B cell (primary cell): ENCODE measurements at regions not wholly inside any gene's neighbourhood (a gene's known extent, or its start where the extent isn't known, plus 50 kb on each side); places are given as distances from the start of the nearest gene placed in this dataset.

Source experiments
- ATAC-seq: fragments of 200-7000 bp; cut with Tn5 transposase; one replicate; pipeline ENCODE4 v1.10.0; 2021; ENCODE audit warnings: low read depth, mild to moderate bottlenecking, moderate number of reproducible peaks, moderate library complexity
- CTCF ChIA-PET: fragments of 350-600 bp; sonication (Branson Sonifier 250); formaldehyde crosslinking; loops from one replicate; lab custom pipeline; 2021; ENCODE audit warnings: antibody characterized with exemption, inconsistent platforms; lab: Charles Lee
- POLR2A ChIA-PET: fragments of 350-600 bp; sonication (Branson Sonifier 250); formaldehyde crosslinking; loops from one replicate; lab custom pipeline; 2021; ENCODE audit warnings: antibody characterized with exemption; lab: Charles Lee
- DNase-seq: peaks from one replicate; pipeline ENCODE4 v3.0.0; 2013
- H2AFZ ChIP-seq: 2 replicates; pipeline ENCODE4 v1.6.1; 2012; ENCODE audit warnings: mild to moderate bottlenecking, low read depth, low read length; ENCODE audit not compliant: insufficient read depth, poor library complexity, severe bottlenecking
- H3K27ac ChIP-seq, 2 donors: 1 replicate in 1 of 2; 2 replicates in 1 of 2; pipeline ENCODE4 v1.5.1; 2012 to 2013; ENCODE audit warnings: low read length in 2 of 2, mild to moderate bottlenecking in 2 of 2, moderate library complexity in 1 of 2
- H3K27me3 ChIP-seq, 4 experiments: fragments of 200-600 bp in 1 of 4; sonication (generic) in 1 of 4; replicated peaks in 1 of 4; 1 replicate in 2 of 4; 2 replicates in 2 of 4; pipeline versions ENCODE4 v1.6.1 to v1.7.0; 2013 to 2016; ENCODE audit warnings: low read length in 3 of 4, mild to moderate bottlenecking in 2 of 4, mixed read lengths in 1 of 4, moderate library complexity in 1 of 4; ENCODE audit not compliant: insufficient read depth in 4 of 4, control insufficient read depth in 3 of 4; ENCODE audit errors: control extremely low read depth in 1 of 4
- H3K36me3 ChIP-seq, 2 experiments: replicated peaks in 1 of 2; 1 replicate in 1 of 2; 2 replicates in 1 of 2; pipeline versions ENCODE4 v1.6.1 to v1.7.1; 2013; ENCODE audit warnings: low read length in 1 of 2; ENCODE audit not compliant: insufficient read depth in 2 of 2, control insufficient read depth in 1 of 2; ENCODE audit errors: control extremely low read depth in 1 of 2, extremely low read depth in 1 of 2
- H3K4me1 ChIP-seq, 2 donors: fragments of 200-600 bp in 1 of 2; sonication (generic) in 1 of 2; 1 replicate in 1 of 2; 2 replicates in 1 of 2; pipeline versions ENCODE4 v1.5.1 to v1.6.1; 2013 to 2017; ENCODE audit warnings: low read length in 2 of 2; ENCODE audit not compliant: control insufficient read depth in 2 of 2, insufficient read depth in 2 of 2
- H3K4me2 ChIP-seq: replicated peaks from 2 replicates; pipeline ENCODE3; 2012; ENCODE audit warnings: mild to moderate bottlenecking, low read depth, low read length; ENCODE audit not compliant: poor library complexity, severe bottlenecking
- H3K4me3 ChIP-seq, 5 experiments: fragments of 200-600 bp in 1 of 5; sonication (generic) in 1 of 5; 1 replicate in 3 of 5; 2 replicates in 2 of 5; pipeline versions ENCODE4 v1.5.1 to v1.7.0; 2011 to 2016; ENCODE audit warnings: low read length in 4 of 5, mild to moderate bottlenecking in 4 of 5, low read depth in 2 of 5, control low read depth in 1 of 5, moderate library complexity in 1 of 5; ENCODE audit not compliant: insufficient read depth in 1 of 5; ENCODE audit errors: control extremely low read depth in 1 of 5, extremely low read depth in 1 of 5
- H3K79me2 ChIP-seq: fragments of 200-600 bp; sonication (generic); one replicate; pipeline ENCODE4 v1.6.0; 2016; ENCODE audit warnings: low read length; ENCODE audit not compliant: control insufficient read depth, insufficient read depth
- H3K9ac ChIP-seq: fragments of 200-600 bp; sonication (generic); 2 replicates; pipeline ENCODE4 v1.6.1; 2017; ENCODE audit warnings: mild to moderate bottlenecking, low read length, moderate library complexity
- H3K9me3 ChIP-seq, 3 donors: one replicate each; pipeline versions ENCODE4 v1.6.1 to v1.7.1; 2013; ENCODE audit warnings: low read length in 2 of 3; ENCODE audit not compliant: control insufficient read depth in 2 of 3, insufficient read depth in 1 of 3; ENCODE audit errors: control extremely low read depth in 1 of 3
- H4K20me1 ChIP-seq: 2 replicates; pipeline ENCODE4 v1.6.0; 2012; ENCODE audit warnings: mild to moderate bottlenecking, low read length; ENCODE audit not compliant: insufficient read depth, control insufficient read depth, poor library complexity, severe bottlenecking
- H3K27ac Mint-ChIP-seq: one replicate; pipeline ENCODE4 v1.8.0; 2021; ENCODE audit warnings: mixed read lengths
- H3K27me3 Mint-ChIP-seq: one replicate; pipeline ENCODE4 v1.8.0; 2021; ENCODE audit warnings: mixed read lengths
- H3K4me1 Mint-ChIP-seq: one replicate; pipeline ENCODE4 v1.8.0; 2021; ENCODE audit warnings: mixed read lengths
- H3K4me3 Mint-ChIP-seq: one replicate; pipeline ENCODE4 v1.8.0; 2021; ENCODE audit warnings: mixed read lengths
- H3K9me3 Mint-ChIP-seq: one replicate; pipeline ENCODE4 v1.8.0; 2022; ENCODE audit warnings: mixed read lengths; ENCODE audit not compliant: insufficient read depth
- CTCF ChIP-seq: fragments of 200-600 bp; IDR thresholded peaks from one replicate; pipeline ENCODE4 v1.8.0; 2022; ENCODE audit warnings: antibody characterized with exemption, mild to moderate bottlenecking
- EZH2 ChIP-seq: IDR thresholded peaks from 2 replicates; pipeline ENCODE4 v1.6.1; 2012; ENCODE audit warnings: borderline replicate concordance, low read depth, mild to moderate bottlenecking, moderate library complexity, low read length; ENCODE audit not compliant: insufficient read depth, poor library complexity, severe bottlenecking
- WGBS: methylation state at CpG from one replicate; pipeline ENCODE4 v1.1.5; 2013; ENCODE audit warnings: missing lambda C conversion rate; ENCODE audit not compliant: insufficient coverage; 5-methylcytosine and 5-hydroxymethylcytosine counted together
- intact Hi-C: fragments of 100-400 bp; cut with micrococcal nuclease; formaldehyde crosslinking; loops from one replicate; pipeline ENCODE4 v1.10.0; 2022

- H3K36me3 ChIP-seq: no peaks in the 10 kb centered on the region
- POLR2A ChIA-PET: no interaction called here
- H3K4me2 ChIP-seq: no peak overlapping the region
- CTCF ChIA-PET: no interaction called here
- no peaks in the 10 kb centered on the region for H4K20me1 ChIP-seq
- DNase-seq (no peak), ATAC-seq (no peak)
- Mint-ChIP-seq H3K9me3 (no peaks in the 10 kb centered on the region), H3K4me3 (no peak overlapping the region), H3K27me3 (no peaks in the 10 kb centered on the region), H3K4me1 (no peaks in the 10 kb centered on the region), H3K27ac (no peak overlapping the region)
- H3K79me2 ChIP-seq: no peaks in the 10 kb centered on the region
- H2AFZ ChIP-seq: no peak overlapping the region
- no peaks in the 10 kb centered on the region for H3K4me1 ChIP-seq
- no peak overlapping the region for H3K27ac ChIP-seq
- intact Hi-C loops: no loop called here
- H3K9me3 ChIP-seq: peaks cover 0 to 2% (median 0%) of the 10 kb centered on the region in 3 donors
- TF ChIP-seq CTCF: no peak
- TF ChIP-seq EZH2: no peak
- no peak overlapping the region for H3K9ac ChIP-seq
- H3K4me3 ChIP-seq: no peak overlapping the region
- H3K27me3 ChIP-seq: no peaks in the 10 kb centered on the region
These were observed 309.6 kb downstream of the SOCS6 start for GRCh38 chr18:70598406-70598805.

- intact Hi-C loops: no loop called here
- ATAC-seq (no peak), DNase-seq (no peak)
- Histone ChIP-seq H3K36me3 (no peaks in the 10 kb centered on the region), H3K79me2 (no peaks in the 10 kb centered on the region), H3K9ac (no peak overlapping the region), H3K4me2 (no peak overlapping the region), H3K4me3 (no peak overlapping the region), H3K27me3 (no peaks in the 10 kb centered on the region), H4K20me1 (no peaks in the 10 kb centered on the region), H2AFZ (no peak overlapping the region), H3K4me1 (no peaks in the 10 kb centered on the region), H3K9me3 (peaks cover 0 to 3% (median 1%) of the 10 kb centered on the region in 3 donors), H3K27ac (no peak overlapping the region)
- no peak for TF ChIP-seq CTCF
- no peak for TF ChIP-seq EZH2
- Mint-ChIP-seq H3K4me1 (no peaks in the 10 kb centered on the region), H3K27ac (no peak overlapping the region), H3K4me3 (no peak overlapping the region), H3K27me3 (no peaks in the 10 kb centered on the region), H3K9me3 (peaks cover 8% of the 10 kb centered on the region)
- no CpG with 5 or more reads among the region's 2 CpGs for WGBS
- CTCF ChIA-PET: no interaction called here
- POLR2A ChIA-PET: no interaction called here
These were observed 294.1 kb downstream of the SOCS6 start for GRCh38 chr18:70582981-70583380.
